ENCODE measurements at regions not wholly inside any gene's neighbourhood (a gene's known extent, or its start where the extent isn't known, plus 50 kb on each side); places are given as distances from the start of the nearest gene placed in this dataset.

GRCh38 chr1:79133774-79134364, 127.3 kb upstream of the ADGRL4 start:
- TF ChIP-seq POLR2A (IDR thresholded peaks at IDR 0.05) (no peak), CTCF (IDR thresholded peaks at IDR 0.05) (no peak)
